Lung (tissue), 11 donors: ENCODE measurements at regions not wholly inside any gene's neighbourhood (a gene's known extent, or its start where the extent isn't known, plus 50 kb on each side); places are given as distances from the start of the nearest gene placed in this dataset.

ENCODE experiments used
- ATAC-seq: fragments of 200-7000 bp; cut with Tn5 transposase; one replicate; pipeline ENCODE4 v1.9.1; 2020; ENCODE audit warnings: moderate number of reproducible peaks; ENCODE audit not compliant: insufficient read depth, low FRiP score
- DNase-seq, 3 donors: peaks; one replicate each; pipeline ENCODE4 v3.0.0-alpha.2; 2013 to 2017
- H3K27ac ChIP-seq, 2 donors: one replicate each; pipeline ENCODE4 v1.5.1; 2013; ENCODE audit warnings: mild to moderate bottlenecking in 2 of 2, moderate library complexity in 2 of 2, control low read depth in 1 of 2, inconsistent platforms in 1 of 2, low read depth in 1 of 2, low read length in 1 of 2
- H3K27me3 ChIP-seq, 3 donors: one replicate each; pipeline ENCODE4 v1.5.1; 2013; ENCODE audit warnings: low read length in 2 of 3; ENCODE audit not compliant: control insufficient read depth in 3 of 3, insufficient read depth in 3 of 3
- H3K36me3 ChIP-seq, 4 donors: one replicate each; pipeline ENCODE4 v1.5.1; 2013; ENCODE audit warnings: low read length in 4 of 4, mild to moderate bottlenecking in 1 of 4, moderate library complexity in 1 of 4; ENCODE audit not compliant: control insufficient read depth in 4 of 4, insufficient read depth in 4 of 4
- H3K4me1 ChIP-seq, 5 donors: one replicate each; pipeline ENCODE4 v1.5.1; 2013; ENCODE audit warnings: low read length in 5 of 5, mild to moderate bottlenecking in 2 of 5, moderate library complexity in 1 of 5; ENCODE audit not compliant: control insufficient read depth in 5 of 5, insufficient read depth in 5 of 5
- H3K4me3 ChIP-seq: one replicate; pipeline ENCODE4 v1.5.1; 2013; ENCODE audit warnings: mild to moderate bottlenecking, control low read depth, moderate library complexity
- H3K9ac ChIP-seq, 2 donors: one replicate each; pipeline ENCODE4 v1.5.1; 2013; ENCODE audit warnings: low read length in 2 of 2, control low read depth in 1 of 2; ENCODE audit not compliant: insufficient read depth in 1 of 2
- H3K9me3 ChIP-seq, 4 donors: one replicate each; pipeline ENCODE4 v1.5.1; 2013; ENCODE audit warnings: low read length in 3 of 4, mild to moderate bottlenecking in 1 of 4, moderate library complexity in 1 of 4; ENCODE audit not compliant: control insufficient read depth in 4 of 4, insufficient read depth in 3 of 4
- WGBS, 2 donors: extraction: QIAGEN DNeasy Blood & Tissue Kit; methylation state at CpG; one replicate each; pipeline ENCODE4 v1.1.7; 2013; 5-methylcytosine and 5-hydroxymethylcytosine counted together
- TF ChIP-seq, protein P1 (sequence below): IDR thresholded peaks from 2 replicates; pipeline ENCODE4 v1.5.1; 2012; ENCODE audit warnings: mild to moderate bottlenecking; ENCODE audit errors: control extremely low read depth, extremely low read depth
- donor health status: control.
- donor health status: control.
- donor health status: Bipolar disorder and iron deficiency.
- donor health status: healthy.
- donor health status: DM: yes; HTN: yes; CAD: no.

GRCh38 chr10:31594347-31594873 is 275.4 kb downstream of the ZEB1 start:
- Histone ChIP-seq H3K27me3 (no peaks in the 10 kb centered on the region), H3K4me3 (no peak overlapping the region), H3K4me1 (no peaks in the 10 kb centered on the region), H3K27ac (no peak overlapping the region), H3K9me3 (peaks cover 0 to 7% (median under 1%) of the 10 kb centered on the region in 4 donors), H3K36me3 (no peaks in the 10 kb centered on the region), H3K9ac (no peak overlapping the region)
- WGBS, 2 donors: 89 to 100% methylated on average over 1 of the region's 1 CpG
- TF ChIP-seq, protein P1, sequence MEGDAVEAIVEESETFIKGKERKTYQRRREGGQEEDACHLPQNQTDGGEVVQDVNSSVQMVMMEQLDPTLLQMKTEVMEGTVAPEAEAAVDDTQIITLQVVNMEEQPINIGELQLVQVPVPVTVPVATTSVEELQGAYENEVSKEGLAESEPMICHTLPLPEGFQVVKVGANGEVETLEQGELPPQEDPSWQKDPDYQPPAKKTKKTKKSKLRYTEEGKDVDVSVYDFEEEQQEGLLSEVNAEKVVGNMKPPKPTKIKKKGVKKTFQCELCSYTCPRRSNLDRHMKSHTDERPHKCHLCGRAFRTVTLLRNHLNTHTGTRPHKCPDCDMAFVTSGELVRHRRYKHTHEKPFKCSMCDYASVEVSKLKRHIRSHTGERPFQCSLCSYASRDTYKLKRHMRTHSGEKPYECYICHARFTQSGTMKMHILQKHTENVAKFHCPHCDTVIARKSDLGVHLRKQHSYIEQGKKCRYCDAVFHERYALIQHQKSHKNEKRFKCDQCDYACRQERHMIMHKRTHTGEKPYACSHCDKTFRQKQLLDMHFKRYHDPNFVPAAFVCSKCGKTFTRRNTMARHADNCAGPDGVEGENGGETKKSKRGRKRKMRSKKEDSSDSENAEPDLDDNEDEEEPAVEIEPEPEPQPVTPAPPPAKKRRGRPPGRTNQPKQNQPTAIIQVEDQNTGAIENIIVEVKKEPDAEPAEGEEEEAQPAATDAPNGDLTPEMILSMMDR: no peak
- DNase-seq (no peak), ATAC-seq (no peak)

DNA sequence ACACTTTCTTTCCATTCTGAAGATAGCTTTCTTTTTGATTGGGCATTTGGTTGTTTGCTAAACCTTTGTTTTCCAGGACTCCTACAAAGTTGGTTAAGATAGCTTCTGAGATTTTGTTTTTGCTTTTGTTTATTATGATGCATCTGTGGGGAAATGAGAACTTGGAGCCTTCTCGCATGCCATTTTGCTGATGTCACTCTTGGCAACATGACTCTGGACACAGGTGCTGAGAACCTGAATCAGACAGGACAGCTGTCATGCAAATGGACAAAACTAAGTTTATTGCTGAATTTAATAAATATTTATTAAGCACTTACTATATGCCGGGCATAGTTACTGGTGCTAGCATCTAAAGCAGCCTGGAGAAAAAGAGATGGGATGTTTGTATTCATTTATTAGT is 274.1 kb downstream of the ZEB1 start:
- H3K27ac ChIP-seq: no peak overlapping the region
- DNase-seq: no peak
- H3K4me3 ChIP-seq: no peak overlapping the region
- H3K9ac ChIP-seq: no peak overlapping the region
- peaks cover 0 to 7% (median under 1%) of the 10 kb centered on the region in 4 donors for H3K9me3 ChIP-seq
- no peaks in the 10 kb centered on the region for H3K4me1 ChIP-seq
- H3K36me3 ChIP-seq: no peaks in the 10 kb centered on the region
- TF ChIP-seq, protein P1: no peak
- no peak for ATAC-seq
- no peaks in the 10 kb centered on the region for H3K27me3 ChIP-seq
- 88 to 93% methylated on average over 2 of the region's 2 CpGs for WGBS, 2 donors

GRCh38 chr10:31591569-31591968 is 272.6 kb downstream of the ZEB1 start:
- Histone ChIP-seq H3K9me3 (peaks cover 0 to 7% (median 3%) of the 10 kb centered on the region in 4 donors), H3K27me3 (no peaks in the 10 kb centered on the region), H3K27ac (no peak overlapping the region), H3K9ac (no peak overlapping the region), H3K4me1 (peaks cover 0 to 4% (median 0%) of the 10 kb centered on the region in 5 donors), H3K4me3 (no peak overlapping the region), H3K36me3 (no peaks in the 10 kb centered on the region)
- DNase-seq (no peak), ATAC-seq (no peak)
- TF ChIP-seq, protein P1: no peak
